ENCODE measurements at regions not wholly inside any gene's neighbourhood (a gene's known extent, or its start where the extent isn't known, plus 50 kb on each side); places are given as distances from the start of the nearest gene placed in this dataset.

GRCh38 chr12:87270919-87271318 lies 758.3 kb downstream of the C12orf50 start:
- no peak overlapping the region for H3K4me3 ChIP-seq (replicated peaks; ENCODE audit: low read depth, low read length)
- TF ChIP-seq, protein P1, sequence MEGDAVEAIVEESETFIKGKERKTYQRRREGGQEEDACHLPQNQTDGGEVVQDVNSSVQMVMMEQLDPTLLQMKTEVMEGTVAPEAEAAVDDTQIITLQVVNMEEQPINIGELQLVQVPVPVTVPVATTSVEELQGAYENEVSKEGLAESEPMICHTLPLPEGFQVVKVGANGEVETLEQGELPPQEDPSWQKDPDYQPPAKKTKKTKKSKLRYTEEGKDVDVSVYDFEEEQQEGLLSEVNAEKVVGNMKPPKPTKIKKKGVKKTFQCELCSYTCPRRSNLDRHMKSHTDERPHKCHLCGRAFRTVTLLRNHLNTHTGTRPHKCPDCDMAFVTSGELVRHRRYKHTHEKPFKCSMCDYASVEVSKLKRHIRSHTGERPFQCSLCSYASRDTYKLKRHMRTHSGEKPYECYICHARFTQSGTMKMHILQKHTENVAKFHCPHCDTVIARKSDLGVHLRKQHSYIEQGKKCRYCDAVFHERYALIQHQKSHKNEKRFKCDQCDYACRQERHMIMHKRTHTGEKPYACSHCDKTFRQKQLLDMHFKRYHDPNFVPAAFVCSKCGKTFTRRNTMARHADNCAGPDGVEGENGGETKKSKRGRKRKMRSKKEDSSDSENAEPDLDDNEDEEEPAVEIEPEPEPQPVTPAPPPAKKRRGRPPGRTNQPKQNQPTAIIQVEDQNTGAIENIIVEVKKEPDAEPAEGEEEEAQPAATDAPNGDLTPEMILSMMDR (IDR thresholded peaks at IDR 0.05; ENCODE audit: low read depth, low read length, missing control alignments), result no peak
- no peak for DNase-seq (ENCODE audit: extremely low read depth, low read depth)

DNA sequence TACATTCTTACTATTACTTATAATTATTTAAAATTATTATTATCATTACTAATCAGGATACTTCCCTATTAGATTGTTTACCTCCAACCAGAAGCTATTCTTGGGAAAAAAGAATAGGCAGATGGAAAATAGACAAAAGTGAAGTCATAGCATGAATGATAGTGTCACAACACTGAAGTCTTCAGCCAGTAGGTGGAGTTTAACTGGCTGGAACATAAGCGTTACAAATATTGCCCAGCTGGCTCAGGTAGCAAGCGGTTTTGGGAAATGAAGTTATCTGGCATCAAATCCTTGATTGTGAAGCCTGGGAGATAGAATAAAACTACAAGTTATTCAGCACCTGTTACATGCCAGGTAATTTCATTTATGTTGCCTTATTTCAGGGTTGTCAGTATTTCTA lies 762.9 kb downstream of the C12orf50 start:
- DNase-seq (ENCODE audit: extremely low read depth, low read depth), result no peak
- H3K4me3 ChIP-seq (replicated peaks; ENCODE audit: low read depth, low read length), result no peak overlapping the region
- TF ChIP-seq, protein P1 (IDR thresholded peaks at IDR 0.05; ENCODE audit: low read depth, low read length, missing control alignments), result no peak

- TF ChIP-seq, protein P1 (IDR thresholded peaks at IDR 0.05; ENCODE audit: low read depth, low read length, missing control alignments), result no peak
- DNase-seq (ENCODE audit: extremely low read depth, low read depth), result no peak
- H3K4me3 ChIP-seq (replicated peaks; ENCODE audit: low read depth, low read length), result no peak overlapping the region
Measured at GRCh38 chr12:87259391-87259790, 769.8 kb downstream of the C12orf50 start.

DNA sequence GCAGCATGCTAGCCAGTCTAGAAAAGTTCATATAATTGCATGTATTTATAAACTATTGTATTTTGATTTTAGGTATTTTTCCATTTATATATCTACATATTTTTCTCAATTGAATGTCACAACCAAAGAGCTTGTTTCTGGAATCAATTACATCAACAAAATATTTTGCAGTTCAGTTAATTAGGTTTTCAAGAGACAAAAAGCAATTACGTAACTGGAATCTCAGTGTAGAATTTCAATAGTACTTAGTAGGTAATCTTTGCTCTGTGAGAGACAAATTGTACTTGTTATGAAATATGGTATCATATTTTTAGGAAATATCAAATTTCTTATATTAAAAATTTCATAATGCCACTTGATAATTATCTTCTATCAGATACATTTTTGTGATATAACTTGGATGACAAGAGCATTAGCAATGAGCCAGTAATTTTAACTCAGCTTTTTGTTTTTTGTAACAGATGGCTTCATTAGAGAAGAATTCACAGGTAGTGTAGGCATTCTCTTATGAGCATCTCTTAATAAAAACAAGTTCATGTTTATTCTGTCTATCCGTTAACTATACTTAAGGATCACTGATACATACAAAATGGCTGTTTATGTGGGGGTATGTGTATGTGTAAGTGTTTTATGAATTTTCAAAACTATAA lies 774.7 kb downstream of the C12orf50 start:
- H3K4me3 ChIP-seq (replicated peaks; ENCODE audit: low read depth, low read length), result no peak overlapping the region
- TF ChIP-seq, protein P1 (IDR thresholded peaks at IDR 0.05; ENCODE audit: low read depth, low read length, missing control alignments), result no peak
- DNase-seq (ENCODE audit: extremely low read depth, low read depth), result no peak

- no peak for DNase-seq (ENCODE audit: extremely low read depth, low read depth)
- TF ChIP-seq, protein P1 (IDR thresholded peaks at IDR 0.05; ENCODE audit: low read depth, low read length, missing control alignments), result no peak
- H3K4me3 ChIP-seq (replicated peaks; ENCODE audit: low read depth, low read length), result no peak overlapping the region
Measured at GRCh38 chr12:87253157-87253556, 776.0 kb downstream of the C12orf50 start.

DNA sequence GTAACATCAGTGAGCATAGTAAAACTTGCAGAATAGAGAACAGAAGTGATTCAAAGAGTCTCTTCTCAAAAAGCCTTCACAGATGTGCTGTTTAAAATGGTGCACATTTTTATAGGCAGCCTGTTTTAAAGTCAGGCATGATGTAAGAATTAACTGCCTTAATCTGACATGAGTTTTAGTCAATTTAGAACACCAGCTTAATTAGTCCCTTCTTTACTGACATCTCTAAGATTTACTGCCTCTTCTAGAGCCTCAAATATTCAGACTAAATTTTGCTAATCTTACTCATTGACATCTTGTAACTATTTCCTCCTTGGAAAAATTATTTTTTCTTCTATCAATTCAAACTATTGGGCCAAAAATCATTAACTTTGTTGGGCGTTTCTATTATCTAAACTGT lies 782.5 kb downstream of the C12orf50 start:
- DNase-seq (ENCODE audit: extremely low read depth, low read depth), result no peak
- H3K4me3 ChIP-seq (replicated peaks; ENCODE audit: low read depth, low read length), result no peak overlapping the region
- TF ChIP-seq, protein P1 (IDR thresholded peaks at IDR 0.05; ENCODE audit: low read depth, low read length, missing control alignments), result no peak

- H3K4me3 ChIP-seq (replicated peaks; ENCODE audit: low read depth, low read length), result no peak overlapping the region
- TF ChIP-seq, protein P1 (IDR thresholded peaks at IDR 0.05; ENCODE audit: low read depth, low read length, missing control alignments), result no peak
- no peak for DNase-seq (ENCODE audit: extremely low read depth, low read depth)
Measured at GRCh38 chr12:87238466-87238865, 790.7 kb downstream of the C12orf50 start.

Measured in HFF-Myc (cell line).